ENCODE measurements at regions not wholly inside any gene's neighbourhood (a gene's known extent, or its start where the extent isn't known, plus 50 kb on each side); places are given as distances from the start of the nearest gene placed in this dataset.
A peak's percentile ranks its signal among the peaks of the same experiment; 100 is the strongest.

- CTCF ChIA-PET, result interaction anchor here (0.9 to 1.9 kb wide), 3 partner anchors 17 to 21 kb away, joined by 3 to 5 read pairs (median 5); no protein-coding TSS in a partner anchor
- Histone ChIP-seq H3F3A (replicated peaks; ENCODE audit: insufficient read depth) (peaks cover 13% of the 10 kb centered on the region), H3K9me2 (no peaks in the 10 kb centered on the region), H3K9me3 (no peaks in the 10 kb centered on the region), H3K4me2 (no peak overlapping the region), H4K20me1 (ENCODE audit: insufficient read depth) (peaks cover 3% of the 10 kb centered on the region; the same call in 1 of the 2 replicates), H3K27me3 (ENCODE audit: insufficient read depth) (no peaks in the 10 kb centered on the region), H3K4me3 (ENCODE audit: low read depth in 2 of 2, low read length in 1 of 2) (no peak overlapping the region), H2AFZ (ENCODE audit: low read depth) (no peak overlapping the region), H3K4me1 (ENCODE audit: control insufficient read depth in 1 of 2, insufficient read depth in 2 of 2, low read depth in 1 of 2, low read length in 1 of 2) (peaks cover 14 to 39% of the 10 kb centered on the region in 2 experiments), H3K27ac (ENCODE audit: low read depth in 2 of 2, low read length in 1 of 2) (peak overlapping the region in 1 of 2 experiments; percentile 41; a peak in 1 of 4 replicates), H3K9ac (no peak overlapping the region), H3K36me3 (replicated peaks in 1 of 2; ENCODE audit: control insufficient read depth in 1 of 2, insufficient read depth in 2 of 2, low read length in 1 of 2) (no peaks in the 10 kb centered on the region), H3K79me2 (ENCODE audit: insufficient read depth) (peaks cover 98% of the 10 kb centered on the region)
- TF ChIP-seq, protein P1, sequence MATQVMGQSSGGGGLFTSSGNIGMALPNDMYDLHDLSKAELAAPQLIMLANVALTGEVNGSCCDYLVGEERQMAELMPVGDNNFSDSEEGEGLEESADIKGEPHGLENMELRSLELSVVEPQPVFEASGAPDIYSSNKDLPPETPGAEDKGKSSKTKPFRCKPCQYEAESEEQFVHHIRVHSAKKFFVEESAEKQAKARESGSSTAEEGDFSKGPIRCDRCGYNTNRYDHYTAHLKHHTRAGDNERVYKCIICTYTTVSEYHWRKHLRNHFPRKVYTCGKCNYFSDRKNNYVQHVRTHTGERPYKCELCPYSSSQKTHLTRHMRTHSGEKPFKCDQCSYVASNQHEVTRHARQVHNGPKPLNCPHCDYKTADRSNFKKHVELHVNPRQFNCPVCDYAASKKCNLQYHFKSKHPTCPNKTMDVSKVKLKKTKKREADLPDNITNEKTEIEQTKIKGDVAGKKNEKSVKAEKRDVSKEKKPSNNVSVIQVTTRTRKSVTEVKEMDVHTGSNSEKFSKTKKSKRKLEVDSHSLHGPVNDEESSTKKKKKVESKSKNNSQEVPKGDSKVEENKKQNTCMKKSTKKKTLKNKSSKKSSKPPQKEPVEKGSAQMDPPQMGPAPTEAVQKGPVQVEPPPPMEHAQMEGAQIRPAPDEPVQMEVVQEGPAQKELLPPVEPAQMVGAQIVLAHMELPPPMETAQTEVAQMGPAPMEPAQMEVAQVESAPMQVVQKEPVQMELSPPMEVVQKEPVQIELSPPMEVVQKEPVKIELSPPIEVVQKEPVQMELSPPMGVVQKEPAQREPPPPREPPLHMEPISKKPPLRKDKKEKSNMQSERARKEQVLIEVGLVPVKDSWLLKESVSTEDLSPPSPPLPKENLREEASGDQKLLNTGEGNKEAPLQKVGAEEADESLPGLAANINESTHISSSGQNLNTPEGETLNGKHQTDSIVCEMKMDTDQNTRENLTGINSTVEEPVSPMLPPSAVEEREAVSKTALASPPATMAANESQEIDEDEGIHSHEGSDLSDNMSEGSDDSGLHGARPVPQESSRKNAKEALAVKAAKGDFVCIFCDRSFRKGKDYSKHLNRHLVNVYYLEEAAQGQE (IDR thresholded peaks at IDR 0.05; ENCODE audit: low read depth, low read length), result no peak
- TF ChIP-seq NFIC (IDR thresholded peaks at IDR 0.05; ENCODE audit: borderline replicate concordance), result 0 out of 2 replicates have a peak, but pooled peaks have one; percentile 13
- DNase-seq, result no peak
- WGBS (ENCODE audit: low lambda C conversion rate), result 87% methylated on average over 3 of the region's 3 CpGs
- POLR2A ChIA-PET, result no interaction called here
Measured at GRCh38 chr3:159788291-159788690, 200.3 kb upstream of the IL12A start.

- Histone ChIP-seq H3K4me2 (no peak overlapping the region), H3K9ac (no peak overlapping the region), H3K36me3 (replicated peaks in 1 of 2; ENCODE audit: control insufficient read depth in 1 of 2, insufficient read depth in 2 of 2, low read length in 1 of 2) (no peaks in the 10 kb centered on the region), H3K79me2 (ENCODE audit: insufficient read depth) (peaks cover 98% of the 10 kb centered on the region), H3K27me3 (ENCODE audit: insufficient read depth) (no peaks in the 10 kb centered on the region), H3K9me3 (no peaks in the 10 kb centered on the region), H4K20me1 (ENCODE audit: insufficient read depth) (peaks cover 3% of the 10 kb centered on the region; the same call in 1 of the 2 replicates), H3K27ac (ENCODE audit: low read depth in 2 of 2, low read length in 1 of 2) (no peak overlapping the region), H3F3A (replicated peaks; ENCODE audit: insufficient read depth) (peaks cover 13% of the 10 kb centered on the region), H3K9me2 (no peaks in the 10 kb centered on the region), H2AFZ (ENCODE audit: low read depth) (no peak overlapping the region), H3K4me3 (ENCODE audit: low read depth in 2 of 2, low read length in 1 of 2) (no peak overlapping the region), H3K4me1 (ENCODE audit: control insufficient read depth in 1 of 2, insufficient read depth in 2 of 2, low read depth in 1 of 2, low read length in 1 of 2) (peaks cover 14 to 39% of the 10 kb centered on the region in 2 experiments)
- ChIA-PET POLR2A (no interaction called here), CTCF (no interaction called here)
- 79% methylated on average over 4 of the region's 4 CpGs for WGBS (ENCODE audit: low lambda C conversion rate)
- DNase-seq, result no peak
- TF ChIP-seq GATA2 (CRISPR knock-in tag; IDR thresholded peaks at IDR 0.05), result no peak
- TF ChIP-seq RFX5 (IDR thresholded peaks at IDR 0.05; ENCODE audit: low read length), result no peak
- no peak for TF ChIP-seq YY1 (IDR thresholded peaks at IDR 0.05; ENCODE audit: low read depth)
- no peak for TF ChIP-seq ELF1 (IDR thresholded peaks at IDR 0.05)
- TF ChIP-seq TAF1 (IDR thresholded peaks at IDR 0.05; ENCODE audit: borderline replicate concordance, low read depth, low read length), result no peak
- TF ChIP-seq, protein P2, sequence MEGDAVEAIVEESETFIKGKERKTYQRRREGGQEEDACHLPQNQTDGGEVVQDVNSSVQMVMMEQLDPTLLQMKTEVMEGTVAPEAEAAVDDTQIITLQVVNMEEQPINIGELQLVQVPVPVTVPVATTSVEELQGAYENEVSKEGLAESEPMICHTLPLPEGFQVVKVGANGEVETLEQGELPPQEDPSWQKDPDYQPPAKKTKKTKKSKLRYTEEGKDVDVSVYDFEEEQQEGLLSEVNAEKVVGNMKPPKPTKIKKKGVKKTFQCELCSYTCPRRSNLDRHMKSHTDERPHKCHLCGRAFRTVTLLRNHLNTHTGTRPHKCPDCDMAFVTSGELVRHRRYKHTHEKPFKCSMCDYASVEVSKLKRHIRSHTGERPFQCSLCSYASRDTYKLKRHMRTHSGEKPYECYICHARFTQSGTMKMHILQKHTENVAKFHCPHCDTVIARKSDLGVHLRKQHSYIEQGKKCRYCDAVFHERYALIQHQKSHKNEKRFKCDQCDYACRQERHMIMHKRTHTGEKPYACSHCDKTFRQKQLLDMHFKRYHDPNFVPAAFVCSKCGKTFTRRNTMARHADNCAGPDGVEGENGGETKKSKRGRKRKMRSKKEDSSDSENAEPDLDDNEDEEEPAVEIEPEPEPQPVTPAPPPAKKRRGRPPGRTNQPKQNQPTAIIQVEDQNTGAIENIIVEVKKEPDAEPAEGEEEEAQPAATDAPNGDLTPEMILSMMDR (IDR thresholded peaks at IDR 0.05), result no peak
- no peak for TF ChIP-seq GABPA (IDR thresholded peaks at IDR 0.05; ENCODE audit: low read depth)
- TF ChIP-seq FOXM1 (IDR thresholded peaks at IDR 0.05; ENCODE audit: low read depth), result no peak
- no peak for TF ChIP-seq MXI1 (IDR thresholded peaks at IDR 0.05; ENCODE audit: low read depth, low read length)
- TF ChIP-seq, protein P1 (IDR thresholded peaks at IDR 0.05; ENCODE audit: low read depth, low read length), result no peak
- no peak for TF ChIP-seq CHD2 (IDR thresholded peaks at IDR 0.05; ENCODE audit: low read length, partially characterized antibody)
- no peak for TF ChIP-seq NFIC (IDR thresholded peaks at IDR 0.05; ENCODE audit: borderline replicate concordance)
- TF ChIP-seq, protein P3, sequence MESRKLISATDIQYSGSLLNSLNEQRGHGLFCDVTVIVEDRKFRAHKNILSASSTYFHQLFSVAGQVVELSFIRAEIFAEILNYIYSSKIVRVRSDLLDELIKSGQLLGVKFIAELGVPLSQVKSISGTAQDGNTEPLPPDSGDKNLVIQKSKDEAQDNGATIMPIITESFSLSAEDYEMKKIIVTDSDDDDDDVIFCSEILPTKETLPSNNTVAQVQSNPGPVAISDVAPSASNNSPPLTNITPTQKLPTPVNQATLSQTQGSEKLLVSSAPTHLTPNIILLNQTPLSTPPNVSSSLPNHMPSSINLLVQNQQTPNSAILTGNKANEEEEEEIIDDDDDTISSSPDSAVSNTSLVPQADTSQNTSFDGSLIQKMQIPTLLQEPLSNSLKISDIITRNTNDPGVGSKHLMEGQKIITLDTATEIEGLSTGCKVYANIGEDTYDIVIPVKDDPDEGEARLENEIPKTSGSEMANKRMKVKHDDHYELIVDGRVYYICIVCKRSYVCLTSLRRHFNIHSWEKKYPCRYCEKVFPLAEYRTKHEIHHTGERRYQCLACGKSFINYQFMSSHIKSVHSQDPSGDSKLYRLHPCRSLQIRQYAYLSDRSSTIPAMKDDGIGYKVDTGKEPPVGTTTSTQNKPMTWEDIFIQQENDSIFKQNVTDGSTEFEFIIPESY (IDR thresholded peaks at IDR 0.05; ENCODE audit: borderline replicate concordance, low read depth), result no peak
- no peak for TF ChIP-seq NRF1 (IDR thresholded peaks at IDR 0.05; ENCODE audit: low read depth, low read length)
- TF ChIP-seq MEF2A (IDR thresholded peaks at IDR 0.05; ENCODE audit: borderline replicate concordance, low read depth), result no peak
- no peak for TF ChIP-seq MAX (IDR thresholded peaks at IDR 0.05; ENCODE audit: low read depth)
Measured at GRCh38 chr3:159789017-159789416, 199.6 kb upstream of the IL12A start.
